HUES64 (cell line): ENCODE measurements at regions not wholly inside any gene's neighbourhood (a gene's known extent, or its start where the extent isn't known, plus 50 kb on each side); places are given as distances from the start of the nearest gene placed in this dataset.

Experiments used
- H3K27ac ChIP-seq: 2 replicates; pipeline ENCODE4 v1.7.0; 2013; ENCODE audit warnings: low read depth, low read length, inconsistent platforms
- H3K27me3 ChIP-seq: 2 replicates; pipeline ENCODE4 v1.6.1; 2013; ENCODE audit warnings: mild to moderate bottlenecking, low read length; ENCODE audit not compliant: insufficient read depth
- H3K36me3 ChIP-seq: 2 replicates; pipeline ENCODE4 v1.6.1; 2013; ENCODE audit warnings: mild to moderate bottlenecking, low read length; ENCODE audit not compliant: insufficient read depth
- H3K4me1 ChIP-seq: 2 replicates; pipeline ENCODE4 v1.6.1; 2013; ENCODE audit warnings: mild to moderate bottlenecking, low read length, moderate library complexity; ENCODE audit not compliant: insufficient read depth
- H3K4me3 ChIP-seq: 2 replicates; pipeline ENCODE4 v1.5.1; 2013; ENCODE audit warnings: mild to moderate bottlenecking, low read length, moderate library complexity
- H3K9ac ChIP-seq: 2 replicates; pipeline ENCODE4 v1.6.1; 2013; ENCODE audit warnings: mild to moderate bottlenecking, low read depth, low read length
- H3K9me3 ChIP-seq: 2 replicates; pipeline ENCODE4 v1.6.1; 2013; ENCODE audit warnings: low read depth, low read length; ENCODE audit not compliant: insufficient read depth
- WGBS: fragments of 150-250, 120-280 bp; methylation state at CpG from one replicate; pipeline ENCODE4 v1.1.7; 2013; ENCODE audit warnings: missing lambda C conversion rate; 5-methylcytosine and 5-hydroxymethylcytosine counted together

GRCh38 chr5:128591598-128592455, 53.8 kb upstream of the FBN2 start:
- WGBS: 85% methylated on average over 4 of the region's 5 CpGs
- Histone ChIP-seq H3K9ac (no peak overlapping the region), H3K9me3 (no peaks in the 10 kb centered on the region), H3K4me1 (0 out of 2 replicates have a peak, but pooled peaks cover 5% of the 10 kb centered on the region), H3K27ac (no peak overlapping the region), H3K27me3 (no peaks in the 10 kb centered on the region), H3K36me3 (no peaks in the 10 kb centered on the region), H3K4me3 (no peak overlapping the region)

DNA sequence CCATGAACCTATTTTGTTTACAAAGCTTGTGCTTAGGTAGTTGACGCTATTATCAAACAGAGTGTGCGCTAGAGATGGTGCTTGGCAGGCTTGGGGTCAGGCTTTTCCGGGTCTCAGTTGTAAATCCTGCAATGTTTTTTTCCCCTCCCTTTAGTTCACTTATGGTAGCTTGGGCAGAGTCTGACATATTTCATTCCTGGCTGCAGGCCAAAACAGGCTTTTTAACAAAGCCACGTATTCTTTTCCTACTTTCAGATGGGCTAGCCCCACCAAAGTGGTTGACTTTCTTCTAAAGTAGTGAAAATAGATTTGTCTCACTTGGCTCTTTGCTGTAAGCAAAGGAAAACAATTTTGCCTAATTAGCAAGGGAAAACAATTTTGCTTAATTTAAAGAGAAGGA, 58.0 kb upstream of the FBN2 start:
- Histone ChIP-seq H3K9me3 (no peaks in the 10 kb centered on the region), H3K36me3 (no peaks in the 10 kb centered on the region), H3K4me3 (no peak overlapping the region), H3K27me3 (no peaks in the 10 kb centered on the region), H3K9ac (no peak overlapping the region), H3K27ac (no peak overlapping the region), H3K4me1 (peaks cover 11% of the 10 kb centered on the region; the same call in 1 of the 2 replicates)
- 94% methylated on average over 4 of the region's 4 CpGs for WGBS

- WGBS: 83% methylated on average over 2 of the region's 3 CpGs
- no peaks in the 10 kb centered on the region for H3K36me3 ChIP-seq
- peaks cover 11% of the 10 kb centered on the region; the same call in 1 of the 2 replicates for H3K4me1 ChIP-seq
- no peak overlapping the region for H3K9ac ChIP-seq
- no peak overlapping the region for H3K4me3 ChIP-seq
- H3K27me3 ChIP-seq: no peaks in the 10 kb centered on the region
- H3K27ac ChIP-seq: no peak overlapping the region
- H3K9me3 ChIP-seq: no peaks in the 10 kb centered on the region
Measured at GRCh38 chr5:128597156-128597555, 59.1 kb upstream of the FBN2 start.

DNA sequence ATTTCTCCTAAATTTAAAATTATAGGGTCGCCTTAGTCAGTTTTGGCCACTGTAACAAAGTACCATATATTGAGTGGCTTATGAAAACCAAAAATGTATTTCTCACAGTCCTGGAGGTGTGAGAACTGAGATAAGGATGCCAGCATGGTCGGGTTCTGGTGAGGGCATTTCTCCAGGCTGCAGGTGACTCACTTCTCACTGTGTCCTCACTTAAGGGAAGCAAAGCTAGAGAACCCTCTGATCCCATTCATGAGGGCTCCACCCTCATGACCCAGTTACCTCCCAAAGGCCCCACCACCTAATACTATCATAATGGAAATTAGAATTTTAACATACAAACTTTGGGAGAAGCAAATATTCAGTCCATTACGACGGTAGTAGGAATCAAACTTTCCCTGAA, 75.1 kb upstream of the FBN2 start:
- Histone ChIP-seq H3K27me3 (no peaks in the 10 kb centered on the region), H3K4me1 (no peaks in the 10 kb centered on the region), H3K36me3 (no peaks in the 10 kb centered on the region), H3K9ac (no peak overlapping the region), H3K4me3 (no peak overlapping the region), H3K27ac (no peak overlapping the region), H3K9me3 (no peaks in the 10 kb centered on the region)
- WGBS: 97% methylated on average over 3 of the region's 4 CpGs

GRCh38 chr5:128613766-128614165, 75.7 kb upstream of the FBN2 start:
- Histone ChIP-seq H3K27ac (no peak overlapping the region), H3K9ac (no peak overlapping the region)

GRCh38 chr5:128615578-128615977, 77.5 kb upstream of the FBN2 start:
- no peak overlapping the region for H3K4me3 ChIP-seq
- no peaks in the 10 kb centered on the region for H3K9me3 ChIP-seq
- H3K9ac ChIP-seq: no peak overlapping the region
- H3K36me3 ChIP-seq: no peaks in the 10 kb centered on the region
- no peaks in the 10 kb centered on the region for H3K4me1 ChIP-seq
- no peaks in the 10 kb centered on the region for H3K27me3 ChIP-seq
- H3K27ac ChIP-seq: no peak overlapping the region

More at GRCh38 chr5:128613766-128614165, 75.7 kb upstream of the FBN2 start:
- Histone ChIP-seq H3K36me3 (no peaks in the 10 kb centered on the region), H3K27me3 (no peaks in the 10 kb centered on the region), H3K4me1 (no peaks in the 10 kb centered on the region), H3K9me3 (no peaks in the 10 kb centered on the region), H3K4me3 (no peak overlapping the region)

DNA sequence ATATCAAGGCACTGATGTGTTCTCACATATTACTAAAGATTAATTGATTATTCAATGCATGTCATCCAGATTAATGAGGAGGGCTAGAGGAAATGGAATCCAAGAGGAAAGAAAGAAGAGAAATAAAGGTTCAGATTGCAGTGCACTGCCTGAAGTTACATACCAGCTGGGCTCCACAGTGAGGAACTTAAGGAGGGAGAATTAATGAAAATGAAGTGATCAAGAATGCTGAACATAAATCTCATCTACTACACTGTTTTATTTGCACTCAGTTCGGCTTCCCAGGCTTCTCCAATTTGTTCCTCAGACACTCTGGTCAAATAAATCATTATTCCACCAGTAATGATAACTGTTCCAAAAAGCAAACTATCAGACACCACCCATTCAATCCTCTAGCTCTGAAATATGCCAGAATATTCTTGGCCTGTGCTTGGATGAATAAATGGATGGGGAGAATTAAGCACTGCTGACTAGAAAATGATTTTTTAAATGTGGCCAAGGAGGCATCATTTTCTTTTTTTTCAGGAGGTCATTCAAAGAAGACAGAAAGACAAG, 88.6 kb upstream of the FBN2 start:
- Histone ChIP-seq H3K4me1 (no peaks in the 10 kb centered on the region), H3K36me3 (no peaks in the 10 kb centered on the region), H3K27me3 (no peaks in the 10 kb centered on the region), H3K4me3 (no peak overlapping the region), H3K9ac (no peak overlapping the region), H3K9me3 (no peaks in the 10 kb centered on the region), H3K27ac (no peak overlapping the region)
- 80% methylated on average over 1 of the region's 1 CpG for WGBS

GRCh38 chr5:128627939-128628338, 89.9 kb upstream of the FBN2 start:
- no peaks in the 10 kb centered on the region for H3K4me1 ChIP-seq
- no peaks in the 10 kb centered on the region for H3K27me3 ChIP-seq
- WGBS: 100% methylated on average over 1 of the region's 1 CpG
- no peak overlapping the region for H3K27ac ChIP-seq
- H3K9me3 ChIP-seq: no peaks in the 10 kb centered on the region
- no peaks in the 10 kb centered on the region for H3K36me3 ChIP-seq
- H3K4me3 ChIP-seq: no peak overlapping the region
- H3K9ac ChIP-seq: no peak overlapping the region

DNA sequence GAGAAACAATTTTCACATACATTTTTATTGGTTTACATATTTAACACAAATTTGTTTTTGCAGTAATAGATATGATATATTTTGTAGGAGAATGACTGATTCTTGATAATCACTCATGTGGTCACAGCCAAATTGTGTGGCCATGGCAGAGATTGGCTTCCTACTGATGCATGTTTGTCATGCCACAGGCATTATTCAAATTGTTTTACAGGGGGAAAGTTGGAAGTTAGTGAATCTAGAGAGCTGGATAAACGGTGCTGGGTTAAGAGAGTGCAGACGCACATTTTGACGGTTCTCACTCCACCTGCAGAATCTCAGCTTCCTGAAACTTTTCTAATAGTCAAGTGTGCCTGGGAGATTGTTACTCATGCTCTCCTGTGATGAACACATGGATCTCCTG, 91.1 kb upstream of the FBN2 start:
- Histone ChIP-seq H3K27ac (no peak overlapping the region), H3K9me3 (no peaks in the 10 kb centered on the region), H3K4me1 (no peaks in the 10 kb centered on the region), H3K4me3 (no peak overlapping the region), H3K36me3 (no peaks in the 10 kb centered on the region), H3K27me3 (no peaks in the 10 kb centered on the region), H3K9ac (no peak overlapping the region)
- WGBS: 86% methylated on average over 3 of the region's 3 CpGs

GRCh38 chr5:128630121-128630520, 92.1 kb upstream of the FBN2 start:
- Histone ChIP-seq H3K9me3 (no peaks in the 10 kb centered on the region), H3K4me1 (no peaks in the 10 kb centered on the region), H3K27ac (no peak overlapping the region), H3K36me3 (no peaks in the 10 kb centered on the region), H3K9ac (no peak overlapping the region), H3K27me3 (no peaks in the 10 kb centered on the region), H3K4me3 (no peak overlapping the region)
- WGBS: 89% methylated on average over 1 of the region's 1 CpG

- WGBS: 75% methylated on average over 1 of the region's 1 CpG
- H3K27me3 ChIP-seq: no peaks in the 10 kb centered on the region
- no peaks in the 10 kb centered on the region for H3K36me3 ChIP-seq
- H3K4me1 ChIP-seq: no peaks in the 10 kb centered on the region
- H3K9ac ChIP-seq: no peak overlapping the region
- no peak overlapping the region for H3K4me3 ChIP-seq
- no peak overlapping the region for H3K27ac ChIP-seq
- H3K9me3 ChIP-seq: no peaks in the 10 kb centered on the region
Measured at GRCh38 chr5:128631771-128632170, 93.7 kb upstream of the FBN2 start.
